Activated T-cell treated with anti-CD3 and anti-CD28 coated beads, Interleukin-2, amount 50 U/mL, for 4 hours (primary cell): ENCODE measurements at regions not wholly inside any gene's neighbourhood (a gene's known extent, or its start where the extent isn't known, plus 50 kb on each side); places are given as distances from the start of the nearest gene placed in this dataset.
A peak's percentile ranks its signal among the peaks of the same experiment; 100 is the strongest.
"Not testable (repeated sequence)": the region's sequence is repeated elsewhere in the genome, so short reads cannot be mapped to it uniquely, and the experiment has no call there.

Source experiments
- ATAC-seq, 2 donors: fragments of 200-7000 bp; cut with Tn5 transposase; one replicate each; pipeline ENCODE4 v1.10.0; 2021
- DNase-seq: peaks from one replicate; pipeline ENCODE4 v3.0.0-alpha.2; 2020
- H3K27me3 Mint-ChIP-seq: one replicate; pipeline ENCODE4 v1.8.0; 2021; ENCODE audit warnings: low read depth, mixed read lengths
- H3K36me3 Mint-ChIP-seq: one replicate; pipeline ENCODE4 v1.8.0; 2022; ENCODE audit warnings: mixed read lengths; ENCODE audit not compliant: insufficient read depth
- H3K4me1 Mint-ChIP-seq: one replicate; pipeline ENCODE4 v1.8.0; 2021; ENCODE audit warnings: low read depth, mixed read lengths
- H3K4me3 Mint-ChIP-seq: one replicate; pipeline ENCODE4 v1.8.0; 2021; ENCODE audit warnings: mild to moderate bottlenecking, moderate library complexity, mixed read lengths
- H3K9me3 Mint-ChIP-seq: one replicate; pipeline ENCODE4 v1.8.0; 2021; ENCODE audit warnings: mixed read lengths

DNA sequence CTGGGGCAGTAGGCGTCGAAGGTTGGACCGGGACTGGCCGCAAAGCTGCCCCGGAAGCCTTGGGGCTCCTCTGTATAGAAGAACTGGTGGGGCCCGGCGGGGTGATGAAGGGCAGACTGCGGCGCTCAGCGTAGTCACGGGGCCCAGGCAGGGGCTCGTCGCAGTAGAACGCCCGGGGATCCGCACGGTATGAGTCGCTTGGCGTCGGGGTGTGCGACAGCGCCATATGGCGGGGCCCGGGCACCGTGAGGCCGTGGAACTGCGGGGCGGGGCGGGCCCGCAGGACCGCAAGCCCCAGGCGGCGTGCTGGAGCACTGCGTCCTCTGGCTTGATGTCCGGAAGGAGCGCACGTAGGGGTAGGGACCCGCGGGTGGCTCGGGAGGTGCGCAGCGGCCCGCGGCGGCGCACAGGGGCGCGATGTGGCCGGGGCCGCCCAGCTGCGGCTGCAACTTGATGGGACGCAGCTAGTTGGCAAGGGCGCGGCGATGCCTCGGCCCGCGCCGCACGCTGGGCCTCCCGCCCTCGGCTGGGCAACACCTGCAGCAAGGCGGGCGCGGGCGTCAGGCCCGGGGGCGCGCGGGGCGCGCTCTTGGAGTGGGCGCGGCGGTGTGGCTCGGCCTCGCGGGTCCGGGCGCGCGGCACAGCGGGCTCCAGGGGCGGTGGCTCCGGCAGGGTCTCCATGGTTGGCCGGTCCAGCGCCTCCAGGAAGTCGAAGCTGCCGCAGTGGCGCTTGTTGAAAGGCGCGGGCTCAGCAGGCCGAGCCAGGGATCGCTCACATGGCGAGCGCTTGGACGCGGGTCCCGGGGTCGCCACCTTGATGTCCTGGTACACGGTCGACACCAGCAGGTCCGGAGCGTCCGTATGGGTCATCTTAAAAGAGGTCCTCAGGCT lies 251.4 kb downstream of the ANKRD30B start:
- H3K4me3 Mint-ChIP-seq = no peak overlapping the region
- no peaks in the 10 kb centered on the region for H3K36me3 Mint-ChIP-seq
- H3K9me3 Mint-ChIP-seq = no peaks in the 10 kb centered on the region
- H3K4me1 Mint-ChIP-seq = no peaks in the 10 kb centered on the region
- ATAC-seq = no peak
- H3K27me3 Mint-ChIP-seq = no peaks in the 10 kb centered on the region
- no peak for DNase-seq

DNA sequence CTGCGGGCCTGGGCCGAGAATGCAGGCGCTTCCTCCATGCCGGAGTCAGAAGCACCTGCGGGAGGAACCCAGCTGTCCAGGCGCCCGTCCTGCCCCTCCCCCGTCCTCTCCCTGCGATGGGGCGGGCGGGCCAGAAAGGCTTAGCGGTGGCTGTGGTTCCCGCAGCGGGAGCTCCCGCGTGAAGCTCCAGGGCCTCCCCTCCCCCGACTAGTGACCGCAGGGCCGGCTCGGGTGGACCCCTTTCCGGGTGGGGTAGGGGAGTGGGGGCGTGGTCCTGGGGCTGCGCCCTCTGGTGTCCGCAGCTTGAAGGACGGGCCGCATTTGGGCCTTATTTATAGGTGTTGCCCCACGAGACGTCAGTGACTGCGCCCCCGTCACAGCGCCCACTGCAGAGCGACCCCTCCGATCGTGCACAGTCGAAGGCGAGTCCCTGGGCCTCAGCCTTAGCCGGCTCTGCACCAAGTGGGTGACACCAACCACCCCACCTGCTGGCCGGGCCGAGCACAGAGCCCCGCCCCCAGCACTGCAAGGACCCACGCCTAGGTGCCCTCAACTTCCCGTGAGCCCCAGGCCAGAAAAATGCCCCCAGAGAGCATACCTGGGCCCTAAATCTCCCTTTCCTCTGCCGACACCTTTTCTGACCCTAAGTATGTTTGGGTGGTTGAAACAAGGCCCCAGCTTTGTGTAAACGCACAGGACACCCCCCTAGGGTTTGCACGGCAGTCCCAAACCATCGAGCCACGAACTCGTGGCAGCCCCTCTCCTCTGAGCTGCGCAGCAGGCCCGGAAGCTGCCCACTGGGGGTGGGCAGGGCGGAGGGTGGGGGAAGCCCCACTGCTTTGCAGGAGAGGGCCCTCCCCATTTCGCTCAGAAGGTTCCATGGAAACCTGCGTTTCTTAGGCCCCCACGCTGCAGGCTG lies 252.4 kb downstream of the ANKRD30B start:
- not testable (repeated sequence) for H3K4me3 Mint-ChIP-seq, H3K36me3 Mint-ChIP-seq, H3K9me3 Mint-ChIP-seq, H3K4me1 Mint-ChIP-seq, H3K27me3 Mint-ChIP-seq, DNase-seq
- ATAC-seq = peak in 1 of 2 donors; percentile 46

DNA sequence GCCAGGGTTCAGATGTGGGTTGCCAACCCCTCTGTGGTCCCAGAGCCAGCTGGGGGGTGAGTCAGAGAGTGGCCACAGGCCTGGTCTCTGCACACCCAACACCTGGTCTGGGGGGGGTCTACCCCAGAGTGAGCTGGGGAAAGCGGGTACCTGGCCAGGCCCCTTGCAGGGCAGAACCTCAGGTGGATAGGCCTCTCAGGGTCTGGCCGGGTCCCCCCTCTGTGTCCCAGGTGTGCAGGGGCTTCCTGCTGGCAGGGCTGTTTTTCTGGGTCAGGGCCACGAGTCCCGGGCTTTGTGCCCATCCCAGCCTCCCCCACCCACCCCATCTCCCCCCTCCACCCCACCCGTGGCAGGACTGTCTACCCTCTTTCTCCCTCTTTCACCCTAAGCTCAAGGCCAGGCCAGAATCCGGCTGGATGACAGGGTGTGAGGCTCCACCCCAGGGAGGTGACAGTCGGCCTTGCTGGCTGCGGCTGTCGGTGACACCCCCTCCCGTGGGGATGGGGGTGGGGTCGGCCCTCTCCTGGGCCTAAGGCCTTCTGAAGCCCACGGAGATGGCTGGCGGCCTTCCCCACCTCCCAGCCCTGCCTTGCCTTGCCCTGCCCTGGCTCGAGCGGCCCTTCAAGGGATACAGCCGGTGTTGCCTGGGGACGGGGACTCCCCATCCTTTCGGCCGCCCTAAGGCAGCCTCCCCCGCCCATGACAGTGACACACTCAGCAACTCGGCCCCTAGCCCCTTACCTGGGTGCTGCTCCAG lies 253.2 kb downstream of the ANKRD30B start:
- DNase-seq, ATAC-seq, H3K4me3 Mint-ChIP-seq, H3K36me3 Mint-ChIP-seq, H3K9me3 Mint-ChIP-seq, H3K4me1 Mint-ChIP-seq, H3K27me3 Mint-ChIP-seq: not testable (repeated sequence)

DNA sequence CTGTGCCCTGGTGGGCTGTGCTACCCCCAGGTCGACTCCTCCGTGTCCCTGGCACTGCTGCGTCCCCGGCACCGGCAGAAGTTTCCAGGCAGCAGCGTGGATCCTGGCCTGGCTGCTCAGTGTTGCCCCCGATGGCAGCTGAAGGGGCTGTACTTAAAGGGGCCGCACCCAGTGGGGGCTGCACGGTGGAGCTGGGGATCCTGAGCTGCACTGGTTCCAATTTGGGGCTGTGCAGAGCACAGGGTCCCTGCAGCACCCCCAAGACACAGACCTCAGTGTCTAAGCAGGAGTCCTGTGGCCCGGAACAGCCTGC lies 253.8 kb downstream of the ANKRD30B start:
- H3K27me3 Mint-ChIP-seq, H3K4me3 Mint-ChIP-seq, ATAC-seq, H3K9me3 Mint-ChIP-seq, H3K36me3 Mint-ChIP-seq, H3K4me1 Mint-ChIP-seq, DNase-seq: not testable (repeated sequence)

DNA sequence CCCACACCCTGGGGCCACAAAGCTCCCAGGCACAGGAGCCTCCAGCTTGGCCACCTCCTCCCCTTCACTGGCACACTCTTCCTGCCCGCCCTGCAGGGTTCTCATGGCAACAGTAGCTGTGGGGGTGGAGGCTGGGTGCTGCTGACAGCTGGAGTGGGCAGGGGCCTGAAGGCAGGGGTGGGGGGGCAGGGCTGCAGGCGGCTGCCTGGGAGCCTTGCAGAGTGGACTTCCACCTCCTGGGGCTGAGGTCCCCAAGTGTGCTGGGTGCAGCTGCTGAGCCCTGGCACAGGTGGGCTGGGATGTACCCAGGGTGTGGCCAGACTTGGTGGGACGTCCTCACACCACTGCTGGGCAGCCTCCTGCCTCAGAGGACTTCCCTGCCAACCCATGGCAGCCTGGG lies 254.8 kb downstream of the ANKRD30B start:
- not testable (repeated sequence) for H3K4me1 Mint-ChIP-seq, ATAC-seq, H3K4me3 Mint-ChIP-seq, DNase-seq, H3K9me3 Mint-ChIP-seq, H3K27me3 Mint-ChIP-seq, H3K36me3 Mint-ChIP-seq

DNA sequence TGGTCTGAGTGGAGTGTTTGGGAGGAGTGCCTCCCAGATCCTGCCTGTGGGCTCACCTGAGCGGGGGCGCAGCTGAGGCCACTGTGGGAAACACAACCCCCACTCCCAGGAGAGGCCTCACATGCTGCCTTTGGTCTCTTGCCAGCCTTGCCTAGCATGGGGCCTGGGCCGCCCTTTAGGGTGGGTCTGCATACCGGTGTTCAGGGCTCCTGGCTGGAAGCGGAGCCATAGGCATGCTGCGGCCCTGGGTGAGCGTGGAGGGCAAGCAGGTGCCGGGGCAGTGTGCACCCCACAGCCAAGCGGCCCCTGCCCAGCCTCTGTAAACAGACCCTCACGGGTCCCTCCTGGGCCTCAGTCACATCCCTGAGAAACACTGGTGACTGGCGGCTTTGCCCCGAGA lies 255.3 kb downstream of the ANKRD30B start:
- DNase-seq, H3K27me3 Mint-ChIP-seq, H3K4me3 Mint-ChIP-seq, H3K9me3 Mint-ChIP-seq, ATAC-seq, H3K4me1 Mint-ChIP-seq, H3K36me3 Mint-ChIP-seq: not testable (repeated sequence)

DNA sequence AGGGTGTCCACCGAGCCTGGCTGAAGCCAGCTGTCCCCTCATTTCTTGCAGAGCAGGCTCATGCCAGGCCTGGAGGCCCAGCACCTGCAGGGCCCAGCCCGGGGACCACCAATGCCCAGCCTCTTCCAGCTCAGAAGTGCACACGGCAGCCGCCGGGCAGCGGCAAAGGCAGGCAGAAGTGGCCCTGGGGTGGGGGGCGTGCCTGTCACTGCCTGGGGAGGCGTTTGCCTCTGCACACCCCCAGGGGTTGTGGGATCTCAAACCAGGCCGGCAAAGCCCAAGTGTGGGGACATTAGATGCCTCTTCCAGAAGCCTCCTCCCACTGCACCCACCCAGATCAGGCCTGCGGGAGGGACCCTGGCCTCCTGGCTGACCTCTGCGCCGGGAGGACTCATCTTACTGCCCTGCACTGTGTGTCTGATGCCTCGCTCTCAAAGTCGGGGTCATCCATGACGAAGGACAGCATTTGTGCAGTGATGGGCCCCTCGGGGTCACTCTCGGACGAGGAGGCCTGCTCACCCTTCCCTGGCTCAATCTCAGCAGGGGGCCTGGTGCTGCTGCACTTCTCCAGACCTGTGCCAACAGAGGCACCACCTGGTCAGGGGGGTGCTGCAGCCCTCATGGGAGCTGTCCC lies 255.8 kb downstream of the ANKRD30B start:
- not testable (repeated sequence) for H3K36me3 Mint-ChIP-seq, H3K4me1 Mint-ChIP-seq, H3K27me3 Mint-ChIP-seq, ATAC-seq, DNase-seq, H3K4me3 Mint-ChIP-seq, H3K9me3 Mint-ChIP-seq

DNA sequence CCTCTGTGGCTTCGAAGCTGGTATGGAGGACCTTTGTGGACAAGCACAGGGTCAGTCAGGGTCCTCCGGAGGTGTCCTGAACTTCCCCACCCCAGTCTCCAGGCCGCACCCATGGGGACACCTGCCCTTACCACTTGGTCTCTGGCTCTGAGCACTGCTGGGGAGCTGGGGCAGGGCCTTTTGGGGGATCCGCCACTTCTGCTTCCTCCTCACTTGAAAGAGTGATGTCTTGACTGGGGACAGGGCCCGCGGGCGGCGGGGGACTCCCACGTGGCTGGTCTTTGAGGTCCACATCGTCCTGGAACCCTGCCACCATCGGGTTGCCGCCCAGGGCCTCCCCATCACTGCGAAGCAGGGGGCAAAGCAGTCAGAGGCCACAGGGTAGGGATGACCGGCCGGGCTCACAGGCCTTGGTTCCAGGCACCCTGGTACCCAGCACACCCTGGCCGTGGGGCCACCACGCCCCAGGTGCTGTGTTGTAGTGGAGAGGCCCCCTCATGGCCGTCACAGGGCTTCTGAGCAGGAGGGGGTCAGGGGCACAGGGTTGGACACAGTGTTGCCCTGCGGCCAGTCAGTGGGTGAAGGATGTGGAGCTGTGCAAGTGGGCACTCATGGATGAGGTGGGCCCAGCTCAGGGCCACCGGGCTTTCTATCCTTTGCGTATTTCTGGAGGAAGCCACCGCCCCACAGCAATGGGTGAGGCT lies 256.4 kb downstream of the ANKRD30B start:
- DNase-seq, H3K36me3 Mint-ChIP-seq, H3K27me3 Mint-ChIP-seq, ATAC-seq, H3K4me3 Mint-ChIP-seq, H3K4me1 Mint-ChIP-seq, H3K9me3 Mint-ChIP-seq: not testable (repeated sequence)

DNA sequence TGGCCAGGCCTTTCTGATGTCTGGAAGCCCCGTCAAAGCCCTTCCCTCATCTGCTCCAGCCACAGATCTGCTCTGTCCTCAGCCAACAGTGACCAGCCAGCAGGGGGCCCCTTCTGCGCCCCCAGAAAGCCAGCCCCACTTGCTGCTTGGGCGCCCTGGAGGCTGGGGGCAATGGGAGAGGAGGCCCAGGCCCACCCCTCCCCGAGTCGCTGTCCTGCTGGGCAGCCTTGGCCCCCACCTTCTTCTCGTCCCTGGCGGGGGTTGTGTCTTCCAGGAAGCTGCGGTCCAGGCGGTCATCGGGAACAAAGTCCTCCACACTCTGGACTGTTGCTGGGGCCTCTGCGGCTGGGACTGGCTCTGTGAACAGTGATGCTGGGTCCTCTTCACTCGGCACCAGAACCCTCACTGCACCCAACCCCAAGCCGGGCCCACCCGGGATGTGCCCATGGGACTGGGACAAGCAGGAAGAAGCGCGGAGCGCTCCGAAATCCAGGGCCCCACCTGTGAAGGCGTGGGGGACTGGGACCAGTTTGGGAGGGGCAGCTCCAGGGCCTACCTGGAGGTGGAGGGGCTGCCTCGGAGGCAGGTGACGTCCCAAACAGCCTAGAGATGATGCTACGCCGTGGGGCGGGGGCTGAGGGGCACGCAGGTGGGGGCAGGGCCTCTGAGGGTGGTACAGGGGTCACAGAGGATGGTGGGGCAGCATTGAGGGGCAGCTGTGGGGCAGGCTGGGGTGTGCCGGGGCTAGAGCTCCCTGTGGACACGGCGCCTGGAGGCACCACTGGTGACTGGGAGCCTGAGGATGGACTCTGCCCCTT lies 257.6 kb downstream of the ANKRD30B start:
- no peak for ATAC-seq
- H3K36me3 Mint-ChIP-seq = no peaks in the 10 kb centered on the region
- no peak for DNase-seq
- no peaks in the 10 kb centered on the region for H3K4me1 Mint-ChIP-seq
- H3K4me3 Mint-ChIP-seq = no peak overlapping the region
- no peaks in the 10 kb centered on the region for H3K9me3 Mint-ChIP-seq
- H3K27me3 Mint-ChIP-seq = peaks cover 3% of the 10 kb centered on the region

DNA sequence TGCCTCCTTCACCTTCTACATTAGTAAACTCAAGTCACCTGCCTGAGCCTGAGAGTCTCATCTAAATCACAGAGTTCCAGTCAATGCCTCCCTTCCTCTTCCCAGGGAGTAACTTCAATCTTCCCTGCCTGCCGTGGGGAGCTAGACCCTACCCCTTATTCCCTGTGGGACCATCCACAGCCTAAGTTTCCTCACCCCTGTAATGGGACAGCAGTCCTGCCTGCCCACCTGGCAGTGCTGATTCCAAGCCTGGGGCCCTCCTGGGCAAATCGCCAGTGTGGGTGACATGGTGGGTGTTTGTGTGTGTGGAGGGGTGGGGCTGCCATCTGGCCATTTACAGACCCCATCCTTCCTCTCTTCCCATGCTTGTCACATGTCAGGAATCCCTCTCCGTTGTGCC lies 258.6 kb downstream of the ANKRD30B start:
- H3K36me3 Mint-ChIP-seq, H3K9me3 Mint-ChIP-seq, H3K27me3 Mint-ChIP-seq, ATAC-seq, DNase-seq, H3K4me3 Mint-ChIP-seq, H3K4me1 Mint-ChIP-seq: not testable (repeated sequence)

DNA sequence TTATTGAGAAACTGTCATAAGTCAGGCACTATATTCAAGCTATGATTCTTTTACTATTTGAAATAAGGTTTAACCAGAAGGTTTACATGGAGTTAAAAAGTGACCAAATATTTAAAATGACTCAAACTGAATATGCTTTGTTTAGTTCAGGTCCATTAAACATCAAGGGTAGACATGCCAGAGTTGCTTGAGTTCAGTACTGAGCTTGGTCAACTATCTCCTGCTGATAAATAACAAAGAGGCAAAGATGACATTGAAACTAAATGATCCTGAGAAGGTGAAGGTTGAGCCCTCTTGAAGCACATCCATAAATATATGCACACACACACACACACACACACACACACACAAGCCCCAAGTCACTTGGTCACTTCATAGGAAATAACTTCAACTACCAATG lies 278.1 kb downstream of the ANKRD30B start:
- not testable (repeated sequence) for H3K27me3 Mint-ChIP-seq, H3K9me3 Mint-ChIP-seq, H3K36me3 Mint-ChIP-seq, H3K4me1 Mint-ChIP-seq, ATAC-seq, DNase-seq, H3K4me3 Mint-ChIP-seq

DNA sequence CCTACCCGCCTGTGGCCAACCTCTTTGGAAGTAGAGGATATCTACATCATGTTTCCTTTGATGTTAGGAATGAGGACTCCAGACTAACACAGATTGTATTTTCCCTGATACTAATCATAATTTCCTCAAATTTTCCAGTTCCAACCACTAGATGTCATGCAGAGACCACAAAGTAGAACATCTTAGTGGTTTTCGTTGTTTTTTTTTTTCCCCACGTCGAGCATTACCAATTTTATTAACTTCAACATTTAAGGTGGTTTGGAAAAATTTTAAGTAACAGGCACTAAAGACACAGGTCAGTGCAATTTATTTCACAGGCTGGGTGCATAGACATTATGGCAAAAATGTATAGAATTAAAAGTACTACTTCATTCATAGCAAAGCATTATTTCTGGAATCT lies 280.1 kb downstream of the ANKRD30B start:
- not testable (repeated sequence) for ATAC-seq

DNA sequence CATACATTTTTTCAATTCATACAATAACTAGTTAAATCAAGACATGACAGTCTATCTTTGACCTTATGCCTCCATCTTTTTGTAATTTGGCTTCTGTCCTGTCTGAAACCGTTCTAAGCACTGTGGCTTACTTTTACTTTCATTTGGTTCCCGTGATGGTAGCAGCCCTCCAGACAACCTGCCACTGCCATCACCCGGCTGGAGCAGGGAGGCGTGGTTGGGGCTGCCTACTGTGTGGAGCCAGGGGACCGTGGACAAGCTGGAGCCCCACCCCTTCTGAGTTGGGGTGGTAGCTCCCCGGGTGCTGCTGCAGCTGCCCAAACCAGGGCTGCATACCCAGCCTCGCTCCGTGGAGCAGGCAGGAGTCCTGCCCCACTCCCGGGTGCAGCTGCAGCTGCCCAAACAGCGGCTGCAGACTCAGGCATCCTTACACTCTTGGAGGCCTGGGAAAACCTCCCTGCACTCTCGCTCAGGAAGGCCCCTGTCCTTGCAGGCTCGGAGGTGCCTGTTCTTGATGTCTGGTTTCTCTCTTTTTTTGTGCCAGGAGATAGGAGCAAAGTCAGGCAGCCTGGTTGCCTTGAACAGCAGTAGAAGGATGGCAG lies 312.4 kb downstream of the ANKRD30B start:
- not testable (repeated sequence) for DNase-seq, H3K27me3 Mint-ChIP-seq, H3K9me3 Mint-ChIP-seq, H3K36me3 Mint-ChIP-seq, H3K4me1 Mint-ChIP-seq, ATAC-seq, H3K4me3 Mint-ChIP-seq

More for the DNA sequence above, 280.1 kb downstream of the ANKRD30B start:
- H3K27me3 Mint-ChIP-seq, H3K9me3 Mint-ChIP-seq, H3K4me3 Mint-ChIP-seq, H3K4me1 Mint-ChIP-seq, DNase-seq, H3K36me3 Mint-ChIP-seq: not testable (repeated sequence)
